ENCODE measurements at regions not wholly inside any gene's neighbourhood (a gene's known extent, or its start where the extent isn't known, plus 50 kb on each side); places are given as distances from the start of the nearest gene placed in this dataset.
"Not testable (repeated sequence)": the region's sequence is repeated elsewhere in the genome, so short reads cannot be mapped to it uniquely, and the experiment has no call there.

DNA sequence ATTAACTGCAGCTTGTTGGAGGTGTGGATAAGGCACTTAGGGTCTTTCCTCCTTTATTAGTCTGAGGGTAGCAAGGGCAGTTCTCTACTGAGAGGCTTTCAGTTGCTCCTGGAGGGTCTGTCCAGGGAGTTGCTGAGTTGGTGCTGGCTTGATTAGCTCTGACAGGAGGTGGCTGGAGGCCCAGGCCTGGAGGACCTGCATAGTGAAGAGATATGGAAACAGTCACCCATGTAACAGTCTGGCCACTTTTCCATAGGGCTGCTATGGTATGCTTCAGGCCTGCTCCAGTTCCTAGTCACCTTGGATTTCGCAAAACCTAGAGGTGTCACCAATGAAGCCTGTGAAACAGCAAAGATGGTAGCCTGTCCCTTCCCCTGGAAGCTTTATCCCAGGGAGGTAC is 143.3 kb upstream of the SLC38A2 start:
- H3K4me2 ChIP-seq (ENCODE audit: low read length): no peak overlapping the region
- no peaks in the 10 kb centered on the region for H3F3A ChIP-seq (ENCODE audit: insufficient read depth, low read length)
- H3K36me3 ChIP-seq (ENCODE audit: insufficient read depth, low read length): no peaks in the 10 kb centered on the region
- H3K27me3 ChIP-seq (ENCODE audit: insufficient read depth, low read length): no peaks in the 10 kb centered on the region
- no peaks in the 10 kb centered on the region for H3K9me2 ChIP-seq (ENCODE audit: low read depth, low read length)
- no peak overlapping the region for H3K27ac ChIP-seq (ENCODE audit: low read depth, low read length, poor library complexity, severe bottlenecking)
- H3K4me1 ChIP-seq (ENCODE audit: insufficient read depth, low read length, severe bottlenecking): no peaks in the 10 kb centered on the region
- H3K4me3 ChIP-seq (ENCODE audit: low read depth, low read length, poor library complexity, severe bottlenecking): no peak overlapping the region
- no peaks in the 10 kb centered on the region for H3K9me3 ChIP-seq (ENCODE audit: low read length)
- TF ChIP-seq EZH2 (IDR thresholded peaks at IDR 0.05; ENCODE audit: borderline replicate concordance, low read length): no peak
- H3K79me2 ChIP-seq (ENCODE audit: insufficient read depth, low read length): no peaks in the 10 kb centered on the region
- H4K20me1 ChIP-seq (ENCODE audit: insufficient read depth, low read length): no peaks in the 10 kb centered on the region
- H3K9ac ChIP-seq (ENCODE audit: low read length): no peak overlapping the region
- H2AFZ ChIP-seq (ENCODE audit: low read length): no peak overlapping the region

DNA sequence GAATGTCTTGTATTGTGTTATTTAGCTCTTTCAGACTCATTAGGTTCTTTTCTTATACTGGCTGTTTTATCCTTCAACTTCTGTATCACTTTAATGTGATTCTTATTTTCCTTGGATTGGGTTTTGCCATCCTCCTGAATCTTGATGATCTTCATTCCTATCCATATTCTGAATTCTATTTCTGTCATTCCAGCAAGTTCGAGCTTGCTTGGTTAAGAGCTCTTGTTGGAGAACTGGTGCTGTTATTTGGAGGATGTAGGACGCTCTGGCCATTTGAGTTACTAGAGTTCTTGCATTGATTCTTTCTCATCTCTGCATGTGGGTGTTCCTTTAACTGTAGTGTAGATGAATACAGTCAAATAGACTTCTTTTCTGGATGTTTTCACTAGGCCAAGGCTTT is 142.3 kb upstream of the SLC38A2 start:
- Histone ChIP-seq H3F3A (ENCODE audit: insufficient read depth, low read length) (no peaks in the 10 kb centered on the region), H3K36me3 (ENCODE audit: insufficient read depth, low read length) (no peaks in the 10 kb centered on the region), H3K27me3 (ENCODE audit: insufficient read depth, low read length) (no peaks in the 10 kb centered on the region), H3K9me3 (ENCODE audit: low read length) (no peaks in the 10 kb centered on the region), H3K4me3 (ENCODE audit: low read depth, low read length, poor library complexity, severe bottlenecking) (no peak overlapping the region), H4K20me1 (ENCODE audit: insufficient read depth, low read length) (no peaks in the 10 kb centered on the region), H3K9ac (ENCODE audit: low read length) (no peak overlapping the region), H3K79me2 (ENCODE audit: insufficient read depth, low read length) (no peaks in the 10 kb centered on the region), H3K4me1 (ENCODE audit: insufficient read depth, low read length, severe bottlenecking) (no peaks in the 10 kb centered on the region), H3K4me2 (ENCODE audit: low read length) (no peak overlapping the region), H3K27ac (ENCODE audit: low read depth, low read length, poor library complexity, severe bottlenecking) (no peak overlapping the region), H2AFZ (ENCODE audit: low read length) (no peak overlapping the region), H3K9me2 (ENCODE audit: low read depth, low read length) (no peaks in the 10 kb centered on the region)
- TF ChIP-seq, protein P1, sequence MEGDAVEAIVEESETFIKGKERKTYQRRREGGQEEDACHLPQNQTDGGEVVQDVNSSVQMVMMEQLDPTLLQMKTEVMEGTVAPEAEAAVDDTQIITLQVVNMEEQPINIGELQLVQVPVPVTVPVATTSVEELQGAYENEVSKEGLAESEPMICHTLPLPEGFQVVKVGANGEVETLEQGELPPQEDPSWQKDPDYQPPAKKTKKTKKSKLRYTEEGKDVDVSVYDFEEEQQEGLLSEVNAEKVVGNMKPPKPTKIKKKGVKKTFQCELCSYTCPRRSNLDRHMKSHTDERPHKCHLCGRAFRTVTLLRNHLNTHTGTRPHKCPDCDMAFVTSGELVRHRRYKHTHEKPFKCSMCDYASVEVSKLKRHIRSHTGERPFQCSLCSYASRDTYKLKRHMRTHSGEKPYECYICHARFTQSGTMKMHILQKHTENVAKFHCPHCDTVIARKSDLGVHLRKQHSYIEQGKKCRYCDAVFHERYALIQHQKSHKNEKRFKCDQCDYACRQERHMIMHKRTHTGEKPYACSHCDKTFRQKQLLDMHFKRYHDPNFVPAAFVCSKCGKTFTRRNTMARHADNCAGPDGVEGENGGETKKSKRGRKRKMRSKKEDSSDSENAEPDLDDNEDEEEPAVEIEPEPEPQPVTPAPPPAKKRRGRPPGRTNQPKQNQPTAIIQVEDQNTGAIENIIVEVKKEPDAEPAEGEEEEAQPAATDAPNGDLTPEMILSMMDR (IDR thresholded peaks at IDR 0.05; ENCODE audit: low read length): no peak
- TF ChIP-seq EZH2 (IDR thresholded peaks at IDR 0.05; ENCODE audit: borderline replicate concordance, low read length): no peak

DNA sequence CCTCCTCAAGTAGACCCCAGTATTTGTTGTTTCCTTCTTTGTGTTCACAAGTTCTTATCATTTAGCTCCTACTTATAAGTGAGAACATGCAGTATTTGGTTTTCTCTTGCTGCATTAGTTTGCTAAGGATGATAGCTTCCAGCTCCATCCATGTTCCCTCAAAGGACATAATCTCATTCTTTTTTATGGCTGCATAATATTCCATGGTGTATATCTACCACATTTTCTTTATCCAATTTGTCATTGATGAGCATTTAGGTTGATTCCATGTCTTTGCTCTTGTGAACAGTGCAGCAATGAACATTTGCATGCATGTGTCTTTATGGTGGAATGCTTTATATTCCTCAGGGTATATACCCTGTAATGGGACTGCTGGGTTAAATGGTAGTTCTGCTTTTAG is 137.7 kb upstream of the SLC38A2 start:
- H3K4me3 ChIP-seq (ENCODE audit: low read depth, low read length, poor library complexity, severe bottlenecking); H3K4me2 ChIP-seq (ENCODE audit: low read length); H3K36me3 ChIP-seq (ENCODE audit: insufficient read depth, low read length); H3K27me3 ChIP-seq (ENCODE audit: insufficient read depth, low read length); H2AFZ ChIP-seq (ENCODE audit: low read length); H3K9ac ChIP-seq (ENCODE audit: low read length); H3K9me3 ChIP-seq (ENCODE audit: low read length); H4K20me1 ChIP-seq (ENCODE audit: insufficient read depth, low read length); H3F3A ChIP-seq (ENCODE audit: insufficient read depth, low read length); H3K27ac ChIP-seq (ENCODE audit: low read depth, low read length, poor library complexity, severe bottlenecking); H3K9me2 ChIP-seq (ENCODE audit: low read depth, low read length); H3K4me1 ChIP-seq (ENCODE audit: insufficient read depth, low read length, severe bottlenecking); H3K79me2 ChIP-seq (ENCODE audit: insufficient read depth, low read length): not testable (repeated sequence)

DNA sequence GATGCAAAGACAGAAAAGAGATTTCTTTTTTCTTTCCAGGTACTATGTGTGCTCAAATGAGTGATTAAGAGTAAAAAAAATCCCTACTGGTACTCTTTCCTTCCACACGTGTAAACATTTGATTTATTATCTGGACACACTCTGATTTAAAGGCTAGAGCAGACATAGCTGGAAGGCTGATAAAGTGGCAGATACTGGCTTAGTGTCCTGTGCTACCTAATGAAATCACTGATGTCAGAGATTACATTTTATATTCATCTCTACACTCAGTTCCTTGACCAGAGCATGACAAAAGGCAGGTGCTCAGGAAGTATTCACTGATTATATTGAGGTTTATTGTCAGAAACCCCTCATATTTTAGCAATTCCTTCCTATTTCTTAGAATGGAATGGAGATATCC is 136.6 kb upstream of the SLC38A2 start:
- Histone ChIP-seq H3K27ac (ENCODE audit: low read depth, low read length, poor library complexity, severe bottlenecking) (no peak overlapping the region), H3K9me2 (ENCODE audit: low read depth, low read length) (no peaks in the 10 kb centered on the region), H3K79me2 (ENCODE audit: insufficient read depth, low read length) (no peaks in the 10 kb centered on the region), H3K9ac (ENCODE audit: low read length) (no peak overlapping the region), H3K36me3 (ENCODE audit: insufficient read depth, low read length) (no peaks in the 10 kb centered on the region), H2AFZ (ENCODE audit: low read length) (no peak overlapping the region), H3K4me3 (ENCODE audit: low read depth, low read length, poor library complexity, severe bottlenecking) (no peak overlapping the region), H3K27me3 (ENCODE audit: insufficient read depth, low read length) (no peaks in the 10 kb centered on the region), H3F3A (ENCODE audit: insufficient read depth, low read length) (no peaks in the 10 kb centered on the region), H3K9me3 (ENCODE audit: low read length) (peaks cover 3% of the 10 kb centered on the region; the same call in 1 of the 2 replicates), H3K4me2 (ENCODE audit: low read length) (no peak overlapping the region), H4K20me1 (ENCODE audit: insufficient read depth, low read length) (no peaks in the 10 kb centered on the region), H3K4me1 (ENCODE audit: insufficient read depth, low read length, severe bottlenecking) (no peaks in the 10 kb centered on the region)
- TF ChIP-seq EZH2 (IDR thresholded peaks at IDR 0.05; ENCODE audit: borderline replicate concordance, low read length): no peak
- TF ChIP-seq, protein P1 (IDR thresholded peaks at IDR 0.05; ENCODE audit: low read length): no peak
